ENCODE measurements at regions not wholly inside any gene's neighbourhood (a gene's known extent, or its start where the extent isn't known, plus 50 kb on each side); places are given as distances from the start of the nearest gene placed in this dataset.

DNA sequence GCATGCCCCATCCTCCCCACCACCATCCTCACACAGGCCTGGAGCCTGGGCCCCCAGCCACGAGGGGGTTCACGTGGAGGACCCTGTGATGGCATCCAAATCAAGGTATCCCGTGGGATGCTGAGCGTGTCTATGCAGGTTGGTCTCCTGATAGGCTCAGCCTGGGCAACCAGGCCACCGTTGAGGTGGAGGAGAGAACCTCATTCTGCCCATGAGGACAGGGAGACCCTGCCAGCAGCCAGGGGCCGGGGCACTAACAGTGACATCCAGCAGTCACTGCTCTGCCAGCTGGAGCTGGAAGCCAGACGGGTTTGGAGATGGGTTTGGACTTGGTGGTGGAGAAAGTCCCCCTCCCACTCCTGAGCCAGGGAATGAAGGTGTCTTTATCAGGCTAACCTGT, 582.8 kb downstream of the MATN1 start:
- TF ChIP-seq YY1 (IDR thresholded peaks at IDR 0.05; ENCODE audit: insufficient read depth, insufficient read length) (no peak), SUZ12 (IDR thresholded peaks at IDR 0.05; ENCODE audit: extremely low read depth, insufficient read depth, insufficient read length) (no peak)

All from NT2/D1 (cell line).